GM12865 (cell line): ENCODE measurements at regions not wholly inside any gene's neighbourhood (a gene's known extent, or its start where the extent isn't known, plus 50 kb on each side); places are given as distances from the start of the nearest gene placed in this dataset.

Experiments used
- DNase-seq: peaks from one replicate; pipeline ENCODE4 v3.0.0; 2010; ENCODE audit warnings: low read depth
- H3K4me3 ChIP-seq: 2 replicates; pipeline ENCODE4 v1.5.1; 2011; ENCODE audit warnings: mild to moderate bottlenecking, low read depth, low read length, control low read depth
- CTCF ChIP-seq: IDR thresholded peaks from 2 replicates; pipeline ENCODE4 v1.5.1; 2011; ENCODE audit warnings: low read length, control low read depth, low read depth, inconsistent platforms; ENCODE audit not compliant: insufficient read depth; ENCODE audit errors: missing control alignments

- DNase-seq = no peak
- TF ChIP-seq CTCF = no peak
- no peak overlapping the region for H3K4me3 ChIP-seq
These were observed 319.6 kb upstream of the E2F7 start for GRCh38 chr12:77384941-77385340.

- H3K4me3 ChIP-seq = no peak overlapping the region
- TF ChIP-seq CTCF = no peak
- DNase-seq = no peak
These were observed 316.9 kb upstream of the E2F7 start for GRCh38 chr12:77382096-77382742.

- TF ChIP-seq CTCF = no peak
- H3K4me3 ChIP-seq = no peak overlapping the region
- DNase-seq = no peak
These were observed 312.3 kb upstream of the E2F7 start for GRCh38 chr12:77377622-77378021.

- no peak for DNase-seq
- no peak for TF ChIP-seq CTCF
- no peak overlapping the region for H3K4me3 ChIP-seq
These were observed 311.7 kb upstream of the E2F7 start for GRCh38 chr12:77377116-77377515.

GRCh38 chr12:77374673-77375072 lies 309.3 kb upstream of the E2F7 start:
- no peak for DNase-seq
- no peak for TF ChIP-seq CTCF
- no peak overlapping the region for H3K4me3 ChIP-seq

GRCh38 chr12:77372494-77372893 lies 307.1 kb upstream of the E2F7 start:
- TF ChIP-seq CTCF = no peak
- H3K4me3 ChIP-seq = no peak overlapping the region
- no peak for DNase-seq

GRCh38 chr12:77372026-77372425 lies 306.7 kb upstream of the E2F7 start:
- no peak for TF ChIP-seq CTCF
- H3K4me3 ChIP-seq = no peak overlapping the region
- DNase-seq = no peak
